Keratinocyte (primary cell): ENCODE measurements at regions not wholly inside any gene's neighbourhood (a gene's known extent, or its start where the extent isn't known, plus 50 kb on each side); places are given as distances from the start of the nearest gene placed in this dataset.

Experiments used
- DNase-seq: peaks from one replicate; pipeline ENCODE4 v3.0.0-alpha.2; 2011; ENCODE audit warnings: low read depth, missing footprints, low spot score
- FAIRE-seq: peaks from 2 replicates; lab custom pipeline; 2011; peaks lifted over from hg19 to GRCh38; lab: Jason Lieb, UNC
- H2AFZ ChIP-seq: 2 replicates; pipeline ENCODE4 v1.6.0; 2012; ENCODE audit warnings: low read length, control low read depth, inconsistent platforms; ENCODE audit not compliant: control insufficient read depth
- H3K27ac ChIP-seq: 2 replicates; pipeline ENCODE4 v1.5.1; 2011; ENCODE audit warnings: low read length; ENCODE audit not compliant: control insufficient read depth, insufficient read depth
- H3K27me3 ChIP-seq: 3 replicates; pipeline ENCODE4 v1.6.0; 2011; ENCODE audit warnings: low read length; ENCODE audit not compliant: control insufficient read depth, insufficient read depth; ENCODE audit errors: extremely low read depth
- H3K36me3 ChIP-seq, 2 experiments: 2 replicates in 1 of 2; 3 replicates in 1 of 2; pipeline ENCODE4 v1.5.1; 2011; ENCODE audit warnings: low read length in 2 of 2, mild to moderate bottlenecking in 1 of 2; ENCODE audit not compliant: control insufficient read depth in 2 of 2, insufficient read depth in 2 of 2; ENCODE audit errors: extremely low read depth in 1 of 2
- H3K4me1 ChIP-seq: 3 replicates; pipeline ENCODE4 v1.5.1; 2011; ENCODE audit warnings: low read length; ENCODE audit not compliant: control insufficient read depth, insufficient read depth; ENCODE audit errors: extremely low read depth
- H3K4me2 ChIP-seq: 3 replicates; pipeline ENCODE4 v1.6.0; 2011; ENCODE audit warnings: low read depth, low read length; ENCODE audit not compliant: control insufficient read depth, insufficient read depth; ENCODE audit errors: extremely low read depth
- H3K4me3 ChIP-seq, 3 experiments: fragments of 200-600 bp in 1 of 3; sonication (generic) in 1 of 3; 2 replicates in 2 of 3; 3 replicates in 1 of 3; pipeline ENCODE4 v1.5.1; 2011 to 2016; ENCODE audit warnings: low read length in 3 of 3, mild to moderate bottlenecking in 3 of 3, control low read depth in 2 of 3, inconsistent platforms in 1 of 3, low read depth in 1 of 3, mixed read lengths in 1 of 3, mixed run types in 1 of 3, moderate library complexity in 1 of 3; ENCODE audit not compliant: control insufficient read depth in 2 of 3, insufficient read depth in 2 of 3; ENCODE audit errors: extremely low read depth in 1 of 3
- H3K79me2 ChIP-seq: 2 replicates; pipeline ENCODE4 v1.6.0; 2012; ENCODE audit warnings: low read length; ENCODE audit not compliant: control insufficient read depth, insufficient read depth
- H3K9ac ChIP-seq: 3 replicates; pipeline ENCODE4 v1.6.0; 2011; ENCODE audit warnings: low read length; ENCODE audit not compliant: control insufficient read depth, insufficient read depth; ENCODE audit errors: extremely low read depth
- H3K9me1 ChIP-seq: 3 replicates; pipeline ENCODE4 v1.6.0; 2011; ENCODE audit warnings: low read length; ENCODE audit not compliant: control insufficient read depth, insufficient read depth; ENCODE audit errors: extremely low read depth
- H3K9me3 ChIP-seq: 2 replicates; pipeline ENCODE4 v1.5.1; 2012; ENCODE audit warnings: low read depth, low read length; ENCODE audit not compliant: control insufficient read depth
- H4K20me1 ChIP-seq: 3 replicates; pipeline ENCODE4 v1.6.0; 2011; ENCODE audit warnings: low read length; ENCODE audit not compliant: control insufficient read depth, insufficient read depth; ENCODE audit errors: extremely low read depth
- EZH2 ChIP-seq: IDR thresholded peaks from one replicate; pipeline ENCODE4 v1.6.1; 2012; ENCODE audit warnings: inconsistent platforms, mild to moderate bottlenecking, low read length, moderate library complexity
- dilution Hi-C: fragments of 300-500 bp; cut with MboI; formaldehyde crosslinking; loops from one replicate; pipeline ENCODE4 v1.7.0; 2020; ENCODE audit warnings: low sequenced_read_pairs; ENCODE audit not compliant: extremely low pct_ligation_motif_present
- TF ChIP-seq, protein P1 (sequence below), 3 experiments: IDR thresholded peaks in 1 of 3; conservative IDR thresholded peaks in 1 of 3; optimal IDR thresholded peaks in 1 of 3; 2 replicates in 2 of 3; 3 replicates in 1 of 3; pipeline versions ENCODE3 to v1.5.1; 2011; ENCODE audit warnings: low read length in 3 of 3, mild to moderate bottlenecking in 3 of 3, moderate library complexity in 2 of 3, control low read depth in 1 of 3, inconsistent platforms in 1 of 3; ENCODE audit not compliant: insufficient read depth in 2 of 3; ENCODE audit errors: extremely low read depth in 1 of 3

- Histone ChIP-seq H3K27me3 (peaks cover 6% of the 10 kb centered on the region), H4K20me1 (no peaks in the 10 kb centered on the region), H3K9me1 (no peaks in the 10 kb centered on the region), H3K4me2 (no peak overlapping the region), H3K4me1 (peaks cover 17% of the 10 kb centered on the region), H3K9me3 (no peaks in the 10 kb centered on the region), H3K36me3 (no peaks in the 10 kb centered on the region), H3K79me2 (no peaks in the 10 kb centered on the region), H2AFZ (no peak overlapping the region), H3K9ac (no peak overlapping the region), H3K4me3 (no peak overlapping the region), H3K27ac (no peak overlapping the region)
- TF ChIP-seq, protein P1, sequence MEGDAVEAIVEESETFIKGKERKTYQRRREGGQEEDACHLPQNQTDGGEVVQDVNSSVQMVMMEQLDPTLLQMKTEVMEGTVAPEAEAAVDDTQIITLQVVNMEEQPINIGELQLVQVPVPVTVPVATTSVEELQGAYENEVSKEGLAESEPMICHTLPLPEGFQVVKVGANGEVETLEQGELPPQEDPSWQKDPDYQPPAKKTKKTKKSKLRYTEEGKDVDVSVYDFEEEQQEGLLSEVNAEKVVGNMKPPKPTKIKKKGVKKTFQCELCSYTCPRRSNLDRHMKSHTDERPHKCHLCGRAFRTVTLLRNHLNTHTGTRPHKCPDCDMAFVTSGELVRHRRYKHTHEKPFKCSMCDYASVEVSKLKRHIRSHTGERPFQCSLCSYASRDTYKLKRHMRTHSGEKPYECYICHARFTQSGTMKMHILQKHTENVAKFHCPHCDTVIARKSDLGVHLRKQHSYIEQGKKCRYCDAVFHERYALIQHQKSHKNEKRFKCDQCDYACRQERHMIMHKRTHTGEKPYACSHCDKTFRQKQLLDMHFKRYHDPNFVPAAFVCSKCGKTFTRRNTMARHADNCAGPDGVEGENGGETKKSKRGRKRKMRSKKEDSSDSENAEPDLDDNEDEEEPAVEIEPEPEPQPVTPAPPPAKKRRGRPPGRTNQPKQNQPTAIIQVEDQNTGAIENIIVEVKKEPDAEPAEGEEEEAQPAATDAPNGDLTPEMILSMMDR (optimal IDR thresholded peaks at IDR 0.05 in 1 of 3, IDR thresholded peaks at IDR 0.05 in 1 of 3, conservative IDR thresholded peaks at IDR 0.05 in 1 of 3; ENCODE audit: extremely low read depth in 1 of 3, insufficient read depth in 2 of 3, low read length in 3 of 3), result no peak
- no peak for TF ChIP-seq EZH2
- DNase-seq (no peak), FAIRE-seq (peak; percentile 32)
- dilution Hi-C loops, result no loop called here
Measured at GRCh38 chr9:129262261-129262660, 84.2 kb upstream of the IER5L start.

DNA sequence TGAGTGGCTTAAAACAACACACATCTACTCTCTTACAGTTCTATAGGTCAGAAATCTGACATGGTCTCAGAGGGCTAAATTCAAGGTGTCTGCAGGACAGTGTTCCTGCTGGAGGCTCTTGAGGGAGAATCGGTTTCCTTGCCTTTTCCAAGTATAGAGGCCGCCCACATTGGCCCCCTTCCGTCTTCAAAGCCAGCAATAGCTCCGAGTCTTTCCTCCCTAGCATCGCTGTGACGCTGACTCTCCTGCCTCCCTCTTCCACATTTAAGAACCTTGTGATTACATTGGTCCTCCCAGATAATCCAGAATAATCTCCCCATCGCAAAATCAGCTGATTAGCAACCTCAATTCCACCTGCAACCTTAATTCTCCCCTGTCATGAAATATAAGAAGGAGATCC, 81.3 kb upstream of the IER5L start:
- Histone ChIP-seq H2AFZ (no peak overlapping the region), H3K4me3 (no peak overlapping the region), H3K9me3 (no peaks in the 10 kb centered on the region), H3K36me3 (no peaks in the 10 kb centered on the region), H3K4me1 (peaks cover 17% of the 10 kb centered on the region), H3K9me1 (no peaks in the 10 kb centered on the region), H3K4me2 (no peak overlapping the region), H4K20me1 (no peaks in the 10 kb centered on the region), H3K27ac (no peak overlapping the region), H3K9ac (no peak overlapping the region), H3K27me3 (peaks cover 10% of the 10 kb centered on the region), H3K79me2 (no peaks in the 10 kb centered on the region)
- dilution Hi-C loops, result no loop called here
- no peak for DNase-seq
- FAIRE-seq, result no peak
- no peak for TF ChIP-seq EZH2
- TF ChIP-seq, protein P1 (optimal IDR thresholded peaks at IDR 0.05 in 1 of 3, IDR thresholded peaks at IDR 0.05 in 1 of 3, conservative IDR thresholded peaks at IDR 0.05 in 1 of 3; ENCODE audit: extremely low read depth in 1 of 3, insufficient read depth in 2 of 3, low read length in 3 of 3), result no peak
